Transverse colon (tissue), 3 donors: ENCODE measurements at regions not wholly inside any gene's neighbourhood (a gene's known extent, or its start where the extent isn't known, plus 50 kb on each side); places are given as distances from the start of the nearest gene placed in this dataset.

Experiments used
- CTCF ChIP-seq, 5 experiments: fragments of 200-600 bp in 3 of 5; fragments of 450-650 bp in 2 of 5; sonication (generic) in 3 of 5; IDR thresholded peaks; 1 replicate in 2 of 5; 2 replicates in 3 of 5; pipeline ENCODE4 v1.5.1; 2016 to 2017; ENCODE audit warnings: antibody characterized with exemption in 5 of 5, inconsistent platforms in 3 of 5, mild to moderate bottlenecking in 2 of 5, moderate library complexity in 1 of 5
- POLR2A ChIP-seq: fragments of 450-650 bp; IDR thresholded peaks from one replicate; pipeline ENCODE4 v1.6.1; 2016; ENCODE audit warnings: antibody characterized with exemption, mild to moderate bottlenecking, moderate library complexity

- no peak for TF ChIP-seq CTCF (IDR thresholded peaks at IDR 0.05)
- no peak for TF ChIP-seq POLR2A
Measured at GRCh38 chr3:104154896-104155295, 1211.8 kb upstream of the ALCAM start.
